H9 (cell line): ENCODE measurements at regions not wholly inside any gene's neighbourhood (a gene's known extent, or its start where the extent isn't known, plus 50 kb on each side); places are given as distances from the start of the nearest gene placed in this dataset.

Source experiments
- DNase-seq: peaks from one replicate; pipeline ENCODE4 v3.0.0-alpha.2; 2017
- H2AFZ ChIP-seq: one replicate; pipeline ENCODE4 v1.6.1; 2013; ENCODE audit warnings: mild to moderate bottlenecking, low read length, control low read depth, moderate library complexity
- H2AK5ac ChIP-seq: 2 replicates; pipeline ENCODE4 v1.6.1; 2013; ENCODE audit warnings: low read length, control low read depth, mixed read lengths; ENCODE audit not compliant: insufficient read length
- H2BK120ac ChIP-seq: one replicate; pipeline ENCODE4 v1.6.1; 2013; ENCODE audit warnings: low read depth, mild to moderate bottlenecking, low read length, control low read depth, inconsistent platforms; ENCODE audit not compliant: poor library complexity, severe bottlenecking
- H2BK12ac ChIP-seq: 2 replicates; pipeline ENCODE4 v1.6.1; 2013; ENCODE audit warnings: low read length, control low read depth, mixed read lengths, low read depth; ENCODE audit not compliant: insufficient read length
- H2BK15ac ChIP-seq: 2 replicates; pipeline ENCODE4 v1.6.1; 2013; ENCODE audit warnings: low read depth, low read length, control low read depth
- H2BK20ac ChIP-seq: one replicate; pipeline ENCODE4 v1.6.1; 2013; ENCODE audit warnings: low read depth, mild to moderate bottlenecking, low read length, control low read depth, inconsistent platforms; ENCODE audit not compliant: poor library complexity, severe bottlenecking
- H2BK5ac ChIP-seq: 2 replicates; pipeline ENCODE4 v1.6.1; 2013; ENCODE audit warnings: low read length, control low read depth, mixed read lengths; ENCODE audit not compliant: insufficient read length
- H3K14ac ChIP-seq: 2 replicates; pipeline ENCODE4 v1.6.1; 2013; ENCODE audit warnings: low read length, control low read depth; ENCODE audit not compliant: insufficient read depth
- H3K18ac ChIP-seq: 2 replicates; pipeline ENCODE4 v1.6.1; 2013; ENCODE audit warnings: low read depth, mild to moderate bottlenecking, mixed read lengths, low read length, control low read depth; ENCODE audit not compliant: insufficient read length
- H3K23ac ChIP-seq: 2 replicates; pipeline ENCODE4 v1.6.1; 2013; ENCODE audit warnings: low read length, control low read depth, mixed read lengths, low read depth; ENCODE audit not compliant: insufficient read length
- H3K23me2 ChIP-seq: 2 replicates; pipeline ENCODE4 v1.6.1; 2013; ENCODE audit warnings: low read depth, mild to moderate bottlenecking, mixed read lengths, low read length, control low read depth; ENCODE audit not compliant: insufficient read length, poor library complexity, severe bottlenecking
- H3K27ac ChIP-seq: 2 replicates; pipeline ENCODE4 v1.5.1; 2013; ENCODE audit warnings: low read length, control low read depth, mixed read lengths, low read depth; ENCODE audit not compliant: insufficient read length
- H3K27me3 ChIP-seq: 2 replicates; pipeline ENCODE4 v1.6.1; 2013; ENCODE audit warnings: low read length, control low read depth, inconsistent platforms; ENCODE audit not compliant: insufficient read depth
- H3K4ac ChIP-seq: 2 replicates; pipeline ENCODE4 v1.6.1; 2013; ENCODE audit warnings: low read depth, mild to moderate bottlenecking, control low read depth, inconsistent platforms, low read length, moderate library complexity
- H3K4me1 ChIP-seq: 2 replicates; pipeline ENCODE4 v1.6.1; 2013; ENCODE audit warnings: low read length, control low read depth, inconsistent platforms; ENCODE audit not compliant: insufficient read depth
- H3K4me2 ChIP-seq: 2 replicates; pipeline ENCODE4 v1.6.1; 2013; ENCODE audit warnings: low read length, control low read depth, mixed read lengths; ENCODE audit not compliant: insufficient read length, insufficient read depth
- H3K56ac ChIP-seq: 2 replicates; pipeline ENCODE4 v1.6.1; 2013; ENCODE audit warnings: low read depth, mild to moderate bottlenecking, mixed read lengths, low read length, control low read depth; ENCODE audit not compliant: insufficient read length
- H3K79me1 ChIP-seq: 2 replicates; pipeline ENCODE4 v1.6.1; 2013; ENCODE audit warnings: low read depth, mild to moderate bottlenecking, moderate library complexity, low read length, control low read depth, inconsistent platforms; ENCODE audit not compliant: insufficient read depth, poor library complexity, severe bottlenecking
- H3K79me2 ChIP-seq: 2 replicates; pipeline ENCODE4 v1.6.1; 2013; ENCODE audit warnings: low read length, control low read depth, inconsistent platforms; ENCODE audit not compliant: insufficient read depth
- H3K9ac ChIP-seq: 2 replicates; pipeline ENCODE4 v1.6.1; 2013; ENCODE audit warnings: low read length, control low read depth, mixed read lengths; ENCODE audit not compliant: insufficient read length; ENCODE audit errors: extremely low read depth
- H3K9me3 ChIP-seq: one replicate; pipeline ENCODE4 v1.6.1; 2013; ENCODE audit warnings: low read depth, low read length, inconsistent platforms; ENCODE audit not compliant: control insufficient read depth
- H3T11ph ChIP-seq: one replicate; pipeline ENCODE4 v1.6.1; 2013; ENCODE audit warnings: mild to moderate bottlenecking, low read length, control low read depth, inconsistent platforms
- H4K20me1 ChIP-seq: one replicate; pipeline ENCODE4 v1.6.1; 2013; ENCODE audit not compliant: control insufficient read depth, insufficient read length, insufficient read depth
- H4K5ac ChIP-seq: 2 replicates; pipeline ENCODE4 v1.6.1; 2013; ENCODE audit warnings: low read depth, mild to moderate bottlenecking, mixed read lengths, low read length, control low read depth; ENCODE audit not compliant: insufficient read length
- H4K8ac ChIP-seq: replicated peaks from 2 replicates; pipeline ENCODE4 v1.6.1; 2013; ENCODE audit warnings: low read length, control low read depth, mixed read lengths, low read depth; ENCODE audit not compliant: insufficient read length
- H4K91ac ChIP-seq: 2 replicates; pipeline ENCODE4 v1.6.1; 2013; ENCODE audit warnings: low read depth, mild to moderate bottlenecking, moderate library complexity, mixed read lengths, low read length, control low read depth; ENCODE audit not compliant: insufficient read length
- H3K27ac Mint-ChIP-seq, 3 experiments: 2 replicates in 2 of 3; 3 replicates in 1 of 3; pipeline ENCODE4 v1.8.0; 2020 to 2021; ENCODE audit warnings: mixed read lengths in 3 of 3, mild to moderate bottlenecking in 1 of 3, moderate library complexity in 1 of 3
- H3K27me3 Mint-ChIP-seq: 2 replicates; pipeline ENCODE4 v1.8.0; 2021; ENCODE audit warnings: low read depth, mild to moderate bottlenecking, moderate library complexity, mixed read lengths
- H3K36me3 Mint-ChIP-seq, 3 experiments: 2 replicates in 2 of 3; 3 replicates in 1 of 3; pipeline ENCODE4 v1.8.0; 2020 to 2021; ENCODE audit warnings: low read depth in 3 of 3, mixed read lengths in 3 of 3; ENCODE audit not compliant: insufficient read depth in 1 of 3
- H3K4me1 Mint-ChIP-seq, 2 experiments: 2 replicates each; pipeline ENCODE4 v1.8.0; 2020; ENCODE audit warnings: mixed read lengths in 2 of 2
- H3K4me3 Mint-ChIP-seq, 2 experiments: 2 replicates in 1 of 2; 3 replicates in 1 of 2; pipeline ENCODE4 v1.8.0; 2020 to 2021; ENCODE audit warnings: mild to moderate bottlenecking in 2 of 2, mixed read lengths in 2 of 2, moderate library complexity in 1 of 2
- H3K9me3 Mint-ChIP-seq, 2 experiments: 2 replicates in 1 of 2; 3 replicates in 1 of 2; pipeline ENCODE4 v1.8.0; 2020; ENCODE audit warnings: mild to moderate bottlenecking in 2 of 2, mixed read lengths in 2 of 2, moderate library complexity in 1 of 2
- WGBS: extraction: QIAGEN DNeasy Blood & Tissue Kit; methylation state at CpG from one replicate; pipeline ENCODE4 v1.1.7; 2013; ENCODE audit warnings: missing lambda C conversion rate, low lambda C conversion rate, mixed read lengths; ENCODE audit not compliant: insufficient read length; ENCODE audit errors: extremely low coverage; 5-methylcytosine and 5-hydroxymethylcytosine counted together
- TF ChIP-seq, protein P1 (sequence below): fragments of 200-600 bp; sonication (generic); conservative IDR thresholded peaks from 3 replicates; pipeline ENCODE4 v1.8.0; 2021; ENCODE audit warnings: antibody characterized with exemption, mild to moderate bottlenecking

DNA sequence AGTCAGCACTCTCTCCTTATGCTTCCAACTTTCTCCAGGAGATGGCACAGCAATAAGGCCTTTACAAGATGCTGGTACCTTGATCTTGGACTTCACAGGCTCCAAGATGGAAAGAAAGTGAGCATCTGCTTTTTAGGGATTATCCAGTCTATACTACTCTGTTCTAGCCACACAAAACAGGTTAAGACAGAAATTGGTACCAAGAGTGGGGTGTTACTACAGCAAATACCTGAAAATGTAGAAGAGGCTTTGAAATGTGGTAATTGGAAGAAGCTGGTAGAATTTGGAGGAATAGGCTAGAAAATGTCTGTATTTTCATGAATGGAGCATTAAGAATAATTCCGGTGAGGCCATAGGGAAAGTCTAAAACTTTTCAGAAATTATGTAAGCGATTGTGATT is 484.8 kb upstream of the GRIA1 start:
- Histone ChIP-seq H4K5ac (no peak overlapping the region), H3K9me3 (no peaks in the 10 kb centered on the region), H2BK20ac (no peak overlapping the region), H3K14ac (no peak overlapping the region), H3K56ac (no peak overlapping the region), H3K4me2 (no peak overlapping the region), H3K4me1 (no peaks in the 10 kb centered on the region), H3K27ac (no peak overlapping the region), H2BK12ac (no peak overlapping the region), H2BK15ac (no peak overlapping the region), H3K9ac (no peak overlapping the region), H3K23me2 (no peaks in the 10 kb centered on the region), H2AFZ (no peak overlapping the region), H3K23ac (no peak overlapping the region), H3K27me3 (no peaks in the 10 kb centered on the region), H2BK5ac (no peak overlapping the region), H4K8ac (no peak overlapping the region), H3K4ac (no peak overlapping the region), H3K79me1 (no peaks in the 10 kb centered on the region), H2AK5ac (no peak overlapping the region), H3K79me2 (no peaks in the 10 kb centered on the region), H4K20me1 (no peaks in the 10 kb centered on the region), H2BK120ac (no peak overlapping the region), H3T11ph (no peak overlapping the region), H4K91ac (no peak overlapping the region), H3K18ac (no peak overlapping the region)
- Mint-ChIP-seq H3K27me3 (peaks cover 4% of the 10 kb centered on the region; the same call in 1 of the 2 replicates), H3K4me3 (no peak overlapping the region), H3K9me3 (peaks cover 16 to 18% of the 10 kb centered on the region in 2 experiments; a peak in 4 of 5 replicates), H3K27ac (no peak overlapping the region), H3K4me1 (peaks cover 6 to 14% of the 10 kb centered on the region in 2 experiments), H3K36me3 (peaks cover 4 to 25% (median 13%) of the 10 kb centered on the region in 3 experiments)
- DNase-seq, result no peak
- TF ChIP-seq, protein P1, sequence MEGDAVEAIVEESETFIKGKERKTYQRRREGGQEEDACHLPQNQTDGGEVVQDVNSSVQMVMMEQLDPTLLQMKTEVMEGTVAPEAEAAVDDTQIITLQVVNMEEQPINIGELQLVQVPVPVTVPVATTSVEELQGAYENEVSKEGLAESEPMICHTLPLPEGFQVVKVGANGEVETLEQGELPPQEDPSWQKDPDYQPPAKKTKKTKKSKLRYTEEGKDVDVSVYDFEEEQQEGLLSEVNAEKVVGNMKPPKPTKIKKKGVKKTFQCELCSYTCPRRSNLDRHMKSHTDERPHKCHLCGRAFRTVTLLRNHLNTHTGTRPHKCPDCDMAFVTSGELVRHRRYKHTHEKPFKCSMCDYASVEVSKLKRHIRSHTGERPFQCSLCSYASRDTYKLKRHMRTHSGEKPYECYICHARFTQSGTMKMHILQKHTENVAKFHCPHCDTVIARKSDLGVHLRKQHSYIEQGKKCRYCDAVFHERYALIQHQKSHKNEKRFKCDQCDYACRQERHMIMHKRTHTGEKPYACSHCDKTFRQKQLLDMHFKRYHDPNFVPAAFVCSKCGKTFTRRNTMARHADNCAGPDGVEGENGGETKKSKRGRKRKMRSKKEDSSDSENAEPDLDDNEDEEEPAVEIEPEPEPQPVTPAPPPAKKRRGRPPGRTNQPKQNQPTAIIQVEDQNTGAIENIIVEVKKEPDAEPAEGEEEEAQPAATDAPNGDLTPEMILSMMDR, result no peak
- WGBS, result 100% methylated on average over 2 of the region's 2 CpGs
